Esophagus mucosa (tissue), 1 donor: ENCODE measurements at regions not wholly inside any gene's neighbourhood (a gene's known extent, or its start where the extent isn't known, plus 50 kb on each side); places are given as distances from the start of the nearest gene placed in this dataset.
A peak's percentile ranks its signal among the peaks of the same experiment; 100 is the strongest.

Source experiments
- ATAC-seq: fragments of 200-7000 bp; cut with Tn5 transposase; one replicate; pipeline ENCODE4 v1.9.1; 2020
- donor health status: DM: yes; HTN: yes; CAD: no.

GRCh38 chr15:99440551-99441443 is 125.0 kb upstream of the MEF2A start:
- no peak for ATAC-seq

DNA sequence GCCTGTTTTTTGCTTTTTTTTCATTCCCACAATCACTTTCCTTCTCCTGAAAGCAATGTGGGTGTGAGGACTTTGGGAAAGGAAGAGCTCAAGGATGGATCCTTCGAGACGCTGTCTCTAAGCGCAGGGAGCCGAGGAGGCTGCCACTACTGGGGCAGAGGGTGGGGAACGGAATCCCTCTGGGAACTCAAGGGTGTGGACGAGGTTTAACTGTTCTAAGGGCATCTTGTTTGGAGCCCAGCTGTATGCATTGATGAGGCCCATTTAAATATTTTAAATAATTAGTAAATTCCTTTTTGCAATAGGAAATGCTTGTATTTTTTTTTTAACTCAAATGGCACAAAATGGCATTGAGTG is 124.4 kb upstream of the MEF2A start:
- ATAC-seq = no peak

DNA sequence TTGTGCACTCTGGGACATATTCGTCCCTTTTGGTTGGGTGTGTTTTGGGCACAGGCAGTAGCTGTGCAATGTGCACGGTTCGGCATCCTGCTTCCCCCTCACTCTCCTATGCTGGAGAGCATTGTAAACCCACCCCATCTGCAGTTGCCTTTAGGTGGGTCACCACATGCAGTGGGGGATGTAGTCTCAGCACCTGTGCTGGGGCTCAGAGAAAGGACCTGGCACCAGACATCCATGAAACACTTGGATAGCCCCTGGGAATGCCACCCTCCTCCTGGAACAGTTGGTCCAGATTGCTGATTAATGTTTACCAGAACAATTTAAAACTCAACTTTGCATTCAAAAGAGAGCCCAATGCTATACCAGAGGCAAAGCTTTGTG is 123.9 kb upstream of the MEF2A start:
- ATAC-seq = no peak

DNA sequence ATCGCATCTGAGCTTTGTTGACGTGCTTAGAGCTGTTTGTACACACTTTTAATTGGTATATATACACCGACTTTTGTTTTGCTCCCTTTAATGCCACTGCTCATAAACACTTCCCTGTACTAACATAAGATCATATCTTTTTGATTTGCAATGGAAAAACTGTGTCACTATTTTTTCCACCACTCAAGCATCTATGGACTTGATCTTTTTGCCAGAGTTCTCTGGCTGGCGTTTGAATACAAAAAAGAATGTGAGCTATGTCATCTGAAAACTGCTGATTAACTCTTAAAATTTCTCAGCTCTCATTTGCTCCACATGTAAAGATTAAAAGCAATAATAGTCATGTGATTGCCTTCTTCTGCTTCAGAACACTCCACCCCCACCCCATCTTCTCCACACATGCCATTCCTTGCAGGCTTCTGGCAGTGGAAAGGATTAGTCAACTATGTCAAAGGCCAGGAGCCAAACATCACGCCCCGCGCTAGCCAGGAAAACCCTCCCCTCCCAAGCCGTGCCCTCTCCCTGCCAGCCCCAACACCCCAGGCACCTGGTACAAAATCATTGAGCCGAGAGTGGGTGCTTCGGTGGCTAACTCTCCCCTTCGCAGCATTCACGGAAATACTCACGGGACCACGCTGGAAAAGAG is 123.4 kb upstream of the MEF2A start:
- peak; percentile 77 for ATAC-seq

DNA sequence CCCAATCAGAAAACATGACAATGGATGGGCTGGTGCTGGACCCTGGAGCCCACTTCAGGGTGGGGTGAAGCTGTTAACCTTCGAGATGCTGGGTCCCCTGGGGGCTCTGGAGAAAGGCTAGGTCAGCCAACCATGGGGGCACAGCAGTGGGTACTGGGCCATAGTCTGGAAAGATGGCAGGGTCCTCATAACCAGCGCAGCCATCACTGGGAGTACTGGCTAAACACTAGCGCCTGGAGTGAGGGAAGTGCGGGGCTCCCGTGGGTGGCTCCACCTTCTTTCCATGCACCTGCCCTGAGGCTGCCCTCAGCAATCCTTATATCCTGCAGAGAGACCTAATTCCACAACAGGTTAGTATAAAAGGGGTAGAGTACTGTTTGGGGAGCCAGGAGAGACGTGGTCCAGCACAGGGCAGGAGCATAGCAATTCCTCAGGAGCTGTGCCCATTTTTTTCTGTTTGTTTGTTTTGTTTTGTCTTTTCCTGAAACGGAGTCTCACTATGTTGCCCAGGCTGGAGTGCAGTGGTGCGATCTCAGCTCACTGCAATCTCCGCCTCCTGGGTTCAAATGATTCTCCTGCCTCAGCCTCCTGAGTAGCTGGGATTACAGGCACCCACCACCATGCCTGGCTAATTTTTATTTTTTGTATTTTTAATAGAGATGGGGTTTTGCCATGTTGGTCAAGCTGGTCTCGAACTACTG is 122.6 kb upstream of the MEF2A start:
- ATAC-seq = peak; percentile 4

DNA sequence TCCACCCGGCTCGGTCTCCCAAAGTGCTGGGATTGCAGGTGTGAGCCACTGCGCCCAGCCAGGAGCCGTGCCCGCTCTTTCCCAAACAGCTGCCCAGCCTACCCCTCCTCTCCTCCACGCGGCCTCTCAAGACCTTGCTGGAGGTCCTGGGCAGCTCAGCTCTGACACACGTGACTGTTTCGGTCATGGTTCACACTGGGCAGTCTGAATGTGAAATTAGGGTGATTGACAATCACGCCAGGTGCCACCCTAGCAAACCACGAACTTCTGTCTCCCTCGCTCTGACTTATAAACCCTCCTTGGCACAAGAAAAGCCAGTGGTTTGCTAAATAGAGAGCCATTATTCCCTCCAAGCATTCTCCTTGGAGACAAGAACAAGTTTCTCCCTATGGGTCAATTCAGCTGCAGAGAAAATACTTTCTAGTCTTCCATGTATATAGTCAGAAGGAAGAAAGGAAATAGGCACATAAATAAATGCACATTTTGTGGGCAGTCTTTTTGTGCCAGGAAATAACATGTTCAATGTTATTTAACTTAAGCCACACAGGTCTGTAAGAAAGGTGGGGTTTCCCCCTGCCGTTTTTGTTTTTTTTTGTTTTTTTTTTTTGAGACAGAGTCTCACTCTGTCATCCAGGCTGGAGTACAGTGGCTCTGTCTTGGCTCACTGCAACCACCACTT is 121.9 kb upstream of the MEF2A start:
- ATAC-seq = no peak

DNA sequence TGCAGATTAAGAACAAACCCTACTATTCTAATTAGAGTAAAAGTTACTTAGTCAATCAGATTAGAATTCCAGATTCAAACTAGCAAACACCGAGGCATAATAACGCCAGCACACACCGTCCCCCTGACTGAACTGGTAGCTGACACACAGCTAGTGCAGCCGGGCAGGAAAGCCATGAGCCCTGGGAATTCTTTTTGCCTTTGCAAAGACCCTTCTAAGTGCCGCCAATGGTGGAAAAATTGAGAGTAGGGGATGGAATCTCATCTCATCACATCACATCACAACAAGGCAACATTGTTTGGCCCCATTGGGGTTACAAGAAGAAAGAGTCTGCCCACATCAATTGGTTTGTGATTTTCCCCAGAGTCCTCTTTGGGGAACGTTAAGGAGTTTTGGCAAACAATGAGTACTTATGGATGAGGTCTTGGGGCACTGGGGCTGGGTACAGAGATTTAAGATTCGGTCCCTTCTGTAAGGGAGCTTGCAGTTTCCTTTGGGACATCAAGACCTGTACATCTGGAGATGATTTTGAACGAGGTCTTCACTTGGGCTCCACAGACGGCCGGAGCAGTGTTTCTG is 120.4 kb upstream of the MEF2A start:
- no peak for ATAC-seq

DNA sequence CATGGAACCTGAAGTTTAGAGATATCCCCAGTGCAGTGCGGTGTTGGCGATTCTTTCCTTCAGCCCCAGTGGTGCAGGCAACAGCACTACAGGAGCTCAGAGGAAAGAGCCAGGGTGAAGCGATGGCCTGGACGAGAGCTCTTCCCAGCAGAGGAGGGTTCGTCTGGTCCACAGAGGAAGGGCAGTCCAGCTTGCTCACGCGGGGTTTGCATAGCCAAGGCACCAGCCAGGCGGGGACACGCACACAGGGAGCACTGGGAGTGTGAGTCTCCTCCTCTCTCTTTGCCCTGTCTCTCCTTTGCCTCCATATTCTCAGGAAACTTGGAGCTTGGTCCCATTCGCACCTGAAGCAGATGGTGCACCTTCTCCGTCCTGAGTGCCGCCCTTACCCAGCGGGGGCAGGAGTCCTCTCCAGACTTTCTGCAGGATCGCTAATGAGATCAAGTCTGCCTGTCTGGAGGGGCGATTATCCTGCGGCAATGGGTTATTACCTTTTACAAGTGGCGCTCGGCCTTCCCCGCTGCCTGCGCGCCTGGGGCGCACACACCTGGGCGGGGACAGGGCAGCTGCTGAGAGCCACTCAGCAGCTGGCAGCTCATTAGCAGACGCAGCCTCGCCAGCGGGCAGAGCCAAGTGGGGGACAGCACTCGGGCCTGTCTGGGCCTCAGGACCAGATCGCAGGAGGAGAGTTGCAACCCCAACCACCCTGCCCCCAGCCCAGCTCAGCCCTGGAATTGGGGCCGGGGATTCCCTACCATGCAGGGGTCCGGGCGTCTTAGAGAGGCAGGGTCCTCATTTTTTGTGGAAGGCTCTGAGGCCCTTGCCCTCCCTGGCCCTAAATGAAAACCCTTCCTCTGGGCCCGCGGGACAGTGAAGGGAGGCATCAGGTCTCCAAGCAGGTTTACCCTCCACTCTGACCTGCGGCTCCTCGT is 119.0 kb upstream of the MEF2A start:
- ATAC-seq = no peak

GRCh38 chr15:99447497-99448371 is 118.0 kb upstream of the MEF2A start:
- ATAC-seq = no peak

- no peak for ATAC-seq
Observed at GRCh38 chr15:99449514-99449913, 116.3 kb upstream of the MEF2A start.

- ATAC-seq = peak; percentile 72
Observed at GRCh38 chr15:99450896-99451358, 114.9 kb upstream of the MEF2A start.

DNA sequence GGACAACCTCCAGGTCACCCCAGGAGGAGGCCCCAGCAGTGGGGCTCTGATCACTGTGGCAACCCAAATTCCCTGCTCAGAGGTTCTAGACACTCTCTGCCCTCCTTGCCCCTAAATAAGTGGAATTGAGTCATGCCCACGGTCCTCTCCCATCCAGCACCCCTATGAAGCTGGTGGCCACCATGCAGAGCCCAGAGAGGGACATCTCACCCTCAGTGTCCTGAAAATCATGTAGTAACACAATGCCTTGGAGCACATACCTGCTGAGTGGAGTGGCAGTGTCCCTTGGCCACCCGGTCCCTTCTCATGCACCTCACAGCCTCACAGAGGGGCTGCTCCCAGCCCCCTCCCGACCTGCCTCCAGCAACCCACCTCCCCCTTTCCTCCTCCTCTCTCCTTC is 114.3 kb upstream of the MEF2A start:
- no peak for ATAC-seq

GRCh38 chr15:99452010-99452409 is 113.8 kb upstream of the MEF2A start:
- no peak for ATAC-seq

GRCh38 chr15:99452728-99453636 is 112.8 kb upstream of the MEF2A start:
- peak; percentile 10 for ATAC-seq

- ATAC-seq = no peak
Observed at GRCh38 chr15:99453637-99454030, 112.2 kb upstream of the MEF2A start.

DNA sequence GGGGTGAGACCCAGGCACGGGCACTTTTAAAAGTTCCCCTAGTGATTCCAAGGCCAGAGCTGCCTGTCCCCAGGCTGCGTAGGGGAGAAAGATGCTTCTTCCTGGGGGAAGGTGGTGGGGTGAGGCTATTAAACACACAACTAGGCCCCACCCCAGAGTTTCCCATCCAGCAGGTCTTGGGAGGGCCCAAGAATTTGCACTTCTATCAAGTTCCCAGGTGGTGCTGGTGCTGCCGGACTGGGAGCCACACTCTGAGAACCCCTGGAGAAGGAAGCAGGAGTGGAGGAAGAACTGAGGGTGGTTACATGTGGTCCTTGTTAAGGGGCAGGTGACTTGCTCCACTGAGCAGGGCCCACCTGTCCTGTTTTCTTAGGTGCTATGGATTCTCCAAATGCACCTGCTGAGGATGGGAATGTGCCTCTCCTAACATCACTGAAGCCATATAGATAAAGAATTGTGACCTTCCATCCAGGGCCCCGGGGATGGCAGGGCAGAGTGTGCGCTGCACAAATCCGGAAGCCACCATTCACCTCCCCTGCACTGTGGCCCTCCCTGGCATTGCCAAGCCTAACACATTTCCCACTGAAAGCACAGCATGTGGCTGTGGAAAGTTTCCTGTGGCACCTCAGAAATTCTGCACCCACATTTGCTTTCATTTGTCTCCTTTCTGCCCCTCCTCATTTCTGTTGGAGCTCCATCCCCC is 111.5 kb upstream of the MEF2A start:
- ATAC-seq = no peak

DNA sequence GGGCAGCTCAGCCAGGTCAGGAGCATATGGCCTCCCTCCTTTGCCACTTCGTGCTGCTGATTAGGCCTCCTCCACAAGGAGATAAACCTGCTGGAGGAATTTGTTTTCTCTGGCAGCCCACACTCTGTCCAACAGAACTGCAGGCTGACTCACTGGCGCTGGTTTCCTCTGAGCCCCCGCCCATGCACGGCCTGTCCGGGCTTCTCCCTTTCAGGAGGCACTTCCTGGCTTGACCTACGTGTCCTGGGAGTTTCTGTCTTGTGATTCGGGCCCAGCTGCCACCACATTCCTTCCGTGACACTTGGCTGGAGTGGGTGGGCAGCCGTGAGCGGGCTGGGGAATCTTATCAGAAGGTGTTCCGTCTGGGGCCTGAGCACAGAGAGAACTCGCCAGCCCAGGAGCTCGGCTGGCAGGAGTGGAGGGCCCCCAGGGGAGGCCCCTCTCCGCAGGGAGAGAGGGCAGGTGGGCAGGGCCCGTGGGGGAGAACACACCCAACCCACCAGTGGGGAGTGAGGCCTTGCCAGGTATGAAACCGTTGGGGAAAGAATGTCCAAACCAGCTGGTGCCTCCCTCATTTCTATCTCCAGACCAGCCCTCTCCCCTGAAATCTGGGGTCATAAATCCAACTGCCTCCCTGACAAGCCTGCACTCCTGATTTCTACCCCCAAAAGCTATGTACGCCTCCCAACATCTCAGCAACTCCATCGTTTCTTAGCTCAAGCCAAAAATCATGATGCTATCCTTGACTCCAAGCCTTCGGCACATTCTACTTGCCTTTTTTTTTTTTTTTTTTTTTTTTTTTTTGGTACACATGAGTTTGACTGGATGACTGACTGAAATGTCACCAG is 110.6 kb upstream of the MEF2A start:
- ATAC-seq = peak; percentile 88

DNA sequence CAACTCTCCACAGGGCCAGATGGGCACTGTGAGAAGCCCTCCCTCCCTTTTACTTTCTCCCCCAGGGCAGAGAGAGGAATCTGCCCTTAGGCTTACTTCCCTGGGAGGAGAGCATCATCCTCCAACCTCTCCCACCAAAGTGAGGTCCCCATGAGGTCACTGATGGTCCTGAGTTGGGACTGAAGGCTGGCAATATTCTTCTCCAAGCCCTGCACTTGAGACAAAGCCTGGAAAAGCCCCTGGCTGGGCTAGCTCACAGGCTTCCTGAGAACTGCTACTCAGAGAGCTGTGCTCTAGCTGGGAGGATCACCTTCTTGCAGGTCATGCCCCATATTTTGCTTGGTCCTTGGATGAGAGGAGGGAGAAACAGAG is 110.0 kb upstream of the MEF2A start:
- no peak for ATAC-seq
